ENCODE measurements at regions not wholly inside any gene's neighbourhood (a gene's known extent, or its start where the extent isn't known, plus 50 kb on each side); places are given as distances from the start of the nearest gene placed in this dataset.
"Not testable (repeated sequence)": the region's sequence is repeated elsewhere in the genome, so short reads cannot be mapped to it uniquely, and the experiment has no call there.

DNA sequence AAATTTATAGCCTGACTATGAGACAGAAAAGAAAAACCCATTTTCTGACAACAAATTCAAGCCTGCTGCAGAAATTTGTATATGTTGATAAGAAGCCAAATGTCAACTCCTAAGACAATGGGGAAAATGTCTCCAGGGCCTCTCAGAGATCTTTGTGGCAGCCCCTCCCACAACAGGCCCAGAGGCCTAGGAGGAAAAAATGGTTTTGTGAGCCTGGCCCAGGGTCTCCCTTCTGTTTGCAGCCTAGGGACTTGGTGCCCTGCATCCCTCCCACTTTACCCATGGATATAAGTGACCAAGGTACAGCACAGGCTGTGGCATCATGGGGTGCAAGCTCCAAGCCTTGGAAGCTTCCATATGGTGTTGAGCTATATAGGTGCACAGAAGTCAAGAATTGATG lies 740.2 kb downstream of the SEMA5A start:
- no peak for DNase-seq (ENCODE audit: low read depth)

DNA sequence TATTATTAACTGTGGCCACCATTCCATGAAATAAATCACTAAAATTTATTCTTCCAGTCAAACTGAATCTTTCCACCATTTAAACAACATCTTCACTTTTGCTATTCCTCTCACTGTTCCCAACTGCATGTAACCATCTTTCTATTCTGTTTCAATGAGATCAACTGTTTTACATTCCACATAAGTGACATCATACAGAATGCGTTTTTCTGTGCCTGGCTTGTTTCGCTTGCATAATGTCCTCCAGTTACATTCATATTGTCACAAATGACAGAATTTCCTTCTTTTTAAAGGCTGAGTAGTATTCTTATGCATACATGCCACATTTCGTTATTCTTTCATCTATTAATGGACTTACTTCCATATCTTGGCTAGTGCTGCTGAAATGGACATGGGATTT lies 738.2 kb downstream of the SEMA5A start:
- no peak for DNase-seq (ENCODE audit: low read depth)

DNA sequence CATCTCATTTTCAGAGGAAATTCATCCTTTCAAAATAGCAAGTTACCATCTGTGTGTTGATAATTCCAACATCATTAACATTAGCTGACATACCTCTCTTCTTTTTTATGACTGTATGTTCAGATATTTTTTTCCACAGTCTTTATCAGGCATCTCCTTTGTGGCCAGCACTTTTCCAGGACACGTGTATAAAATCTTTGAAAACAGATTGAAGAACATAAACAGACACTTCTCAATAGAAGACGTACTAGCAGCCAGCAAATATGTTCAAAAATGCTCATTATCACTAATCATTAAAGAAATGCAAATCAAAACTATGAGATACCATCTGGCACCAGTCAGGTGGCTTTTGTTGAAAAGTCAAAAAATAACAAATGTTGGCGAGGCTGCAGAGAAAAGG lies 734.3 kb downstream of the SEMA5A start:
- DNase-seq (ENCODE audit: low read depth) = no peak

DNA sequence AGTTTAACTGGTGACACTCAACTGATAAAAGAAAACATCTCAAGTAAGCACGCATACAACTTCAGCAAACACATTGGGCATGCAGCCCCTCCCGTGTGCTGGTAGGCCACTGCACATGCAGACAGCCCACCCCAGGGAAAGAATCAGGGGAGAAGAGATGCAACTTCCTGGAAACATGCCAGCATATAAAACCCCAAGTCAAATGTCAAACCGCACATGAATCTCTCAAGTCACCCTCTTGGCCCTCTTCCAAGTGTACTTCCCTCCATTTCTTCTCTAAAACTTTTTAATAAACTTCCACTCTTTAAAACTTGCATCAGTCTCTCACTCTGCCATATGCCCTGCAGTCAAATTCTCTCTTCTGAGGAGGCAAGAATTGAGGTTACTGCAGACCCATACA lies 732.7 kb downstream of the SEMA5A start:
- DNase-seq (ENCODE audit: low read depth) = no peak

DNA sequence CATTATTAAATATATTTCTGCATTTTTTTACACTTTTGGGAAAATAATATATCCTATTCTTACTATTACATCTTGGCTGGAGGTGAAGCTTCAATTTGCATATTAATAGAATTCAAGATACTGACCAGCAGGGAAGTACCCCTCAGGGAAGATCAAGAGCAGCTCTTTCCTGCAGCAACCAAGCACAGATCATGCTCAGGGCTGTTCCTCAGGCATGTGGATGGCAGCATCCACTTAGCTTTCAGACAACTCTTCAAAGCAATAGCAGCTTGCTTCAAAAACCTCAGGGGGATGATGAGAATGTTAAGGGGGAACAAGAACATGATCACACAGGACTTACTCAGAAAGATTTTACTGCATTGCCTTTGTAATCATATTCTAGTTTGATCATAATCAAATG lies 731.8 kb downstream of the SEMA5A start:
- DNase-seq (ENCODE audit: low read depth) = no peak

DNA sequence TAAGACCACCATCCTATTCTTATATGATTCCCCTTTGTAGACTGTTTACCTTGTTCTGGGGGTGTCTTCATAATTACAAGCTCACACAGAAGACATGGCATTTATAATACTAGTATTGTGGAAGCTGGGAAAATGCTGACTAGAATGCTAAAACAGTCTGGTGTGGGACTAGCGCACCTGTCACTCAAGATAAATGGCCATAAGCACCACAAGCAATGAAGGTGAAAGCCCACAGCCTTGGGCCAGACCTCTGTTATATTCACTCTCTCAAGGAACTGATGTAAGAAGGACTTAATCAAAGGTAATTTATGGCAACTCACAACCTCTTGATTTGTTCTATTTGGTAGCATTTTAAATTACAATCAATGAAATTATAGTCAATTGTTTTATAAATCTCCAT lies 721.5 kb downstream of the SEMA5A start:
- no peak for DNase-seq (ENCODE audit: low read depth)

DNA sequence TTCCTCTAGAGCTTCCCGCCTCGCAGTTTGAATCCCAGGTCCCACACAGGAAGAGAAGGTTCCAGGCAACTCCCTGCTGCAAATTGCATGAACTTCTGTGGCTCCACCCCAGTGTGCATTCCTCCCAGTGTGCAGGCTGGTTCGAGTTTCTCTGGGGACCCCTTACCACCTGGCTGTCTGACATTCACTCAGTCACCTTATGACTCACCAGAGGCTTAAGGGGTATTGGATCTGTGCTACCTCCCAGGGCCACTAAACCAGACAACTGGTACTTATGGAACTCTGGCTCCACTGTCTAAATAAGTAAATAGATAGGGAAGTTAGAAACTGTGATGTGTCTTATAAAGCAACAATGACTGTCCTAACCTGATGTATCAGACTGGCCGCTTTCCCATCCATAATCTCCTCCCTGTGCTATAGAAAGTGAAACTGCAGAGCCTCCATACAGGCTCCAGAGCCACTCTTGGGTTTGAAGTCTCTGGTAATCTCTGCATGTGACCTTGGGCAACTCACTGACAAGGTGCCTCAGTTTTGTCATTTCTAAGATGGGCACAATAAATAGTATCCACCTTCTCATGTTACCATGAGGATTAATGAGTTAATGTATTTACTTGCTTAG lies 720.6 kb downstream of the SEMA5A start:
- DNase-seq (ENCODE audit: low read depth) = no peak

DNA sequence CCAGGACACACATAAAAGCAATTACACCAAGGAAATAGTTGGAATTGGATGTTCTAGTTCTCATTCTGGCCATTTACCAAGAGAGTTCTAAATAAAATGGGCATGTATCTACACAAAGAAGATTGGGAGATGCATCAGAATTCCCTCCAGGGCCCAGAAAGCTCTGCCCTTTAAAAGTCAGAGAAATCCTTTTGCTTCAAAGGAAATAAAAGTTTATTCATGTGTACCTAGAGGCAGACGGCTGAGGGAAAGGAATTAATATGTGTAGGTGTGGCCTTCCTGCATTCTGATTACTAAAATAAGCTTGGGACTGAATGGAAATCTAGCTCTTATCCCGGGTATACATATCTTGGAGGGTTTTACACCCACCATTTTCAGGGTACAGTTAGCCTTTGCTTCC lies 719.4 kb downstream of the SEMA5A start:
- DNase-seq (ENCODE audit: low read depth) = no peak

DNA sequence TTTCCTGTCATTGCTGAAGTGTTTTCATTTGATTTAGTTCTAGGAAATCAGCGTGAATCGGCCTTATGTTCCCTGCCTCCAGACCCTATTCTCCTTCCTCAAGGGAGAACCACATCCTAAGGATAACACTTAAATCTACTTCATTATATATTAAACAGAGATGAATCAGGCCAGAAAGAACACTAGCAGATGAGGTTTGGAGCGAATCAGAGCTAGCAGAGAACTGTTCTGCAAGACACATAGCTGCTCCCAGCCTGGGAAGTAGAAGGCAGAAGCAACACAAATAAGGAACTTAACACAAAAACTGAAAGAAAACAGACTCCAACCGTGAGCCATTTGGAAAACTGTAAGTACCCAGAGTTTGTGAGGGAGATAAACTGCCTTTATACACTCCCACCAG lies 718.2 kb downstream of the SEMA5A start:
- DNase-seq (ENCODE audit: low read depth) = no peak

DNA sequence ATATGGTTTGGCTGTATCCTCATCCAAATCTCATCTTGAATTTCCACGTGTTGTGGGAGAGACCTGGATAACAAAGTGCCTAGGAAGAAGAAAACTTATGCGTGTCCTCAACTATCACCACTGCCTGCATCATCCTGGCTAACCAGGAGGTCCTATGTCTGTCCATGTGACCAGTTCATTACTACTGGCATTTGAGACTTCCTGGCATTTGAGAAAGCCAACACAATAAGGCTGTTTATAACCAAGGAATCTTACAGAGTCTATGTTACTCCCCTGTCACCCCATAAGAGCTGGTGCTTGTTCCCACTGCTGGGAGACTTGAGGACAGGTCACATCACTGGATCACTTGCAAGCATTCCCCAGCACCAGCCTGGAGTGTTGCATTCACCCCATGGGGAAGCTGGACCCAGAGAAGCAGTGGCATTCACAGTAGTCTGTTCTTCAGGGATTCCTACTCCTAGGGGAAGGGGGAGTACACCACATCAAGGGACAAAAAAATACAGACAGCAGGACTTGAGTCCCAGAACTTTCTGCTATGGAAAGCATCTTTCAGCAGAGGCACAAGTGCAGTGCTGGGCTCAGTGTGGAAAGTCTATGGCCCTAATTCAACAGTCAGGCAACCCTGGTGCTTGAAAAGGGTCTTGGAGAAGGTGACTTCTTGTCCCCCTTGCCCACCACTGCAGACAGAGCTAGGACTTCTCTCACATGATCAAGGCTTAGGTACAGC lies 717.1 kb downstream of the SEMA5A start:
- no peak for DNase-seq (ENCODE audit: low read depth)

DNA sequence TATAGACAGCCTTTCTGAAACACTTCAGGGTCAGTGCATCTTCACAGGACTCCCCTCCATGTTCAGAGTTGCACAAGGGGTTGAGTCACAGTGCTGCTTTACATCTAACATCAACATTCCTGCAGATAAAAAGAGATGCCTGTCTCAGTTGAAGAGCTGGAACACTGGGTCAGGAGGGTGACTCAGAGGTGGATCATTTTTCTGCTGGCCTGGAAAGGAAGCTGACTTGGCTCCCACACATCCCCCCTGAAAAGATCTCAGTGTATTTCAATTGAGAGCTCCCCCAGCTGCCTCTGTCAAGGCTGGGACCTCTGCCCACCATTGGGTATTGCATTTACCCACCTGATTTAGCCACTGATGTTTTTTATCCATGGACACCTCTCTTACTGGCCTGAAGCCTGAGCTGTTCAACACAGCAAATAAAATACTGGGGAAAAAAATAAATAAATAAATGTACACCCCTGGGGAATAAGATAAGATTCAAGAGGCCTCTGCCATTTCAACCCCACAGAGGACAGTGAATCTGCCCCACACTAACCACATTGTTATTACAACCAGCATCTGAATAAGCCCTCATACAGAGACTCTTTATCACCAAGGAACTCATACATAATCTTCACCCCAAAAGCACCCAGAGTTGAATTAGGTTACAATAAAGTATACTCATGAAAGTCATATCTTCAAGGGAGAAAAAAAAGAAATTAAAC lies 716.4 kb downstream of the SEMA5A start:
- DNase-seq (ENCODE audit: low read depth) = no peak

DNA sequence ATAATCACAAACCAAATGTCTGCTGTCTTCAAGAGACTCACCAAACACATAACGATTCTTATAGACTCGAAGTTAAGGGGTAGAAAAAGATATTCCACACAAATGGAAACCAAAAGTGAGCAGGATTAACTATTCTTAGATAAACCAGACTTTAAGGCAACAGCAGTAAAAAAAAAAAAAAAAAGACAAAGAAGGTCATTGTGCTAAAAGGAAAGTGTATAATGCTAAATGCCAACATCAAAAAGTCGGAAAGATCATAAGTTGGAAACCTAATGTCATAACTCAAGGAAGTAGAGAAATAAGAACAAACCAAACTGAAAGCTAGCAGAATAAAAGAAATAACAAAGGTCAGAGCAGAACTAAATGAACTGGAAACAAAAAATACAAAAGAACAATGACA lies 714.6 kb downstream of the SEMA5A start:
- DNase-seq (ENCODE audit: low read depth) = no peak

DNA sequence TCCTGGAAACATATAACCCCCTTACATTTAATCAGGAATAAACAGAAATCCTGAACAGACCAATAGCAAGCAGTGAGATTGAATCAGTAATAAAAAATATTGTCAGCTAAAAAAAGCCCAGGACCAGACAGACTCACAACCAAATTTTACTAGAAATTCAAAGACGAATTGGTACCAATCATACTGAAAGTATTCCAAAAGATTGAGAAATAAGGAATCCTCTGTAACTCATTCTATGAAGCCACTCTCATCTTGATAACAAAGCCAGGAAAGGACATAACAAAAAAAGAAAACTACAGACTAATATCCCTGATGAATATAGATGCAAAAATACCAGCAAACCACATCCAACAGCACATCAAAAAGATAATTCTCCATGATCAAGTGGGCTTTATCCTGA lies 714.0 kb downstream of the SEMA5A start:
- no peak for DNase-seq (ENCODE audit: low read depth)

DNA sequence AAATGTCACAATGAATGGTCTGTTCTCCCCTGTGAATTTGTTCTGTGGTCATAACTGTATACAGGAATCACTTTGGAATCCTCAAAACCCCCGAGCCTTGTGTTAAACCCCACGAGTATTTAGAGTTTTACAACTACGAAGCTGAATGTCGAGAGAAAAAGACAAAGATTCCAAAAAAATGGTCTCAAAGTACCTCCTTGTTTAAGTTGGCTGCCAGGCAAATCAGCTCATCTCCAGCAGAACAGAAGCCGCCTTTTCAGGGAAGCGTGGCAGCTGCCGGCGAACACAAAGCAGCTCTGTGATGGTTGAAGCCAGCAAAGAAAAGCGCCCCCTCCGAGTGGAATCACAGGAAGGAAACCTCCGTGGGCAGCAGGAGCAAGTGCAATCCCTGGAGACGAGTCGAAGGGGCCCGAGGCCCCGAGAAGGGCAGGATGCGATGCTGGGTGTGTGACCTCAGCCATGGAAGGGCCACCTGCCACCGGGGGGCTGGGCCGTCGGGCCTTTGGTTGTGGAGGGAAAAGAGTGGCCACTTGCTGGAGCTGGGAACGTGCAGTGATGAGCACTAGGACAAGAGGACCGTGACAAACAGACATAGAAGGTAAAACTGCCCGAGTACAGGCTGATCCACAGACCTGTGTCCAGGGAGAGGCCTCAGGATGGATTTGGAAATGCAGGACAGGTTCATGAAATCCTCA lies 706.4 kb downstream of the SEMA5A start:
- no peak for DNase-seq (ENCODE audit: low read depth)

DNA sequence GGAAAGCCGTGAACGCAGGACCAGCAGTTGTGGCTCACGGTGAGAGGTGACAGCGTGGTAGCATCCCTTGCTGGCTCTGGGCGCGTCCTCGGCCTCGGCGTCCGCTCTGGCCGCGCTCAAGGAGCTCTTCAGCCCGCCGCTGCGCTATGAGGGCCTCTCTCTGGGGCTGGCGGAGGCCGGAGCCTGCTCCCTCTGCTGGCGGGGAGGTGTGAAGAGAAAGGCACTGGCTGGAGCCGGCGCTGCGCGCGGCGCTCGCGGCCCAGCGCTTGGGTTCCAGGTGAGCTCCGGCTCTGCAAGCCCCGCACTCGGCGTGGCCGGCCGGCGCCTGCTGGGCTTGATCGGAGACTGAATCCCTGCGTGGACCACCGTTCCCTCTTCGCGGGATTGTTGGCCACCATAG lies 705.6 kb downstream of the SEMA5A start:
- DNase-seq (ENCODE audit: low read depth) = no peak

DNA sequence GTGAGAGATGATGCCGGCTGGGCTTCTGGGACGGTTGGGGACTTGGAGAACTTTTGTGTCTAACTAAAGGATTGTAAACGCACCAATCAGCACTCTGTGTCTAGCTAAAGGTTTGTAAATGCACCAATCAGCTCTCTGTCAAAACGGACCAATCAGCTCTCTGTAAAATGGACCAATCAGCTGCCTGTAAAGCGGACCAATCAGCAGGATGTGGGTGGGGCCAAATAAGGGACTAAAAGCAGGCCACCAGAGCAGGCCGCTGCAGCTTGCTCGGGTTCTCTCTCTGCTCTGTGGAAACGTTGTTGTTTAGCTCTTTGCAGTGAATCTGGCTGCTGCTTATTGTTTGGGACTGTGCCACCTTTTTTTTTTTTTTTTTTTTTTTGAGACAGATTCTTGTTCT lies 705.1 kb downstream of the SEMA5A start:
- not testable (repeated sequence) for DNase-seq (ENCODE audit: low read depth)

DNA sequence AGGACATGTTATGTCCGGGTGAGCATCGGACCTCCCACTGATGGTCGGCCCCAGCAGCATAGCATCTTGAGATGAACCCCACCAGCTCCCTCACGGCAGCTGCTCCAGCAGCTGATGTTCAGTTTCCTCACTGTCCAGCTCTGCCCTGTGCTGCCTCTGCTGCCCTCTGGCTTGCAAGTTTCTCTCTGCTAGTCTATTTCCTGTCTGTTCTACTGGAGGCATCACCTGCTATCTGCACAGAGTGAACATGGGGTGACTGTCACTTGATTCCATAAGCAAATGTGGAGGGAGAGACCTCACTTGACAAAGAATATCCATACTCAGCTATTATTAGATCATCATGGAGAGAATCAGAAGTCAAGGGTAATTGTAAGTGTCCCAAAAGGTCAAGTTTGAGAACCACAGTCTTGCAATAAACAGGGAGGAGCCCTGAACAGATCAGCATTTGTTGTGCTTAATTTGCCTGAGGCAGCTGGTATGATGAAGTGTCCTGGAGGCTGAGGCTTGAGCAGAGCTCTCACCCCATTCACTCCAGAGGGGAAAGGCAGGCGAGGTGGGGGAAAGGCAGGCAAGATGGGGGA lies 702.8 kb downstream of the SEMA5A start:
- no peak for DNase-seq (ENCODE audit: low read depth)

DNA sequence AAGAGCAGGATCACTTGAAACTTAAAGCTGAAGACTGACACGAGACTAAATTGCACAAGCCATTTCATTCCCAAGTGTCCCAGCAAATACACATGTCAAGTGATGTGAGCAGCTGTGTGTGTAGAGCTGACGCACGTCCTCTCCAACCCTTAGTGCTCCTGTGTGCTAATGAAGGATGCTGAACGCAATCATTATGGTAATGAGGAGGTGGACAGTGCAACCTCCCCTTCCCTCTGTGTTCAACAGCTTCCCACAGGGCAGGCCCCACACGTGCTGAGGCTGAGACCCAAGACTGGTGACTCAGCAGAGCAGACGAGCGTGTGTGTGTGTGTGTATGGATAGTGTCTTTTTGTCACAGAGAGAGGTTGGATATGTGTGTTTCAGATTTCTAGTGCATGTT lies 702.1 kb downstream of the SEMA5A start:
- no peak for DNase-seq (ENCODE audit: low read depth)

DNA sequence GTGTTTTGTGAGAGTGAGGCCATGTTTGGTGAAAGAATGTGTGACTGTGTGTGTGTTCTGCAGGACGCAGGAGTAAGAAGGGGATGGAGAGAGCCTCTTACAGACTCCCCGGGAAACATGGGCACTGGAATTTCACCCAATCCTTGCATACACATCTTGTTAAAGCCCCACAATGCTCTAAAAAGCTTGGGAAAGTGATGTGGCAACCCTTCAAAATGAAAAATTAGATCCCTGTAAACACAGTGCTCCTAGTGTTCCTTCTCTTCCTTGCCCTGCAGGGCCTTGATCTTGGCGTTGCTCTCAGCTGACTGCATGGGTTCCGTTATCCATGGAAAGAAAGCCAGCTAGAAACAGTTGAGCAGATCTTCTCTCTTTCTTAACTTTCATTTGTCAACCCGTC lies 701.7 kb downstream of the SEMA5A start:
- DNase-seq (ENCODE audit: low read depth) = no peak

DNA sequence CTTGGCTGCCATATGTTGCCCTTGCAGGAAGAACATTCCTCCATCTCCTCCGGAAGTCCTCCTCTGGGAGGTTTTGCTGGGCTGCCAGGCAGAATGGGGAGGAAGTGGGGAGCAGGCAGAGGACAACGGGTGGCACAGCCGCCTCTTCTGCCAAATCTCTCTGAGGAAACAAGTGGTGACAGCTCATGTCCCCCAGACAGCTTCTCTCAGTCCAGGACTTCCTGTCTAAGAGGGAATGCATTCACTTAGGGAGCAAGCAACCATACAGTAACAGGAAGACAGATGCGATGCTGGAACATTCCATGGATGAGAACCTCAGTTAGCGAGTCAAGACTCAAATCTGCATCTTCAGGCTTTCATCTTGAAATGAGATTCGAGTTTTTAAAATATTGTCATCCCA lies 701.0 kb downstream of the SEMA5A start:
- DNase-seq (ENCODE audit: low read depth) = no peak

DNA sequence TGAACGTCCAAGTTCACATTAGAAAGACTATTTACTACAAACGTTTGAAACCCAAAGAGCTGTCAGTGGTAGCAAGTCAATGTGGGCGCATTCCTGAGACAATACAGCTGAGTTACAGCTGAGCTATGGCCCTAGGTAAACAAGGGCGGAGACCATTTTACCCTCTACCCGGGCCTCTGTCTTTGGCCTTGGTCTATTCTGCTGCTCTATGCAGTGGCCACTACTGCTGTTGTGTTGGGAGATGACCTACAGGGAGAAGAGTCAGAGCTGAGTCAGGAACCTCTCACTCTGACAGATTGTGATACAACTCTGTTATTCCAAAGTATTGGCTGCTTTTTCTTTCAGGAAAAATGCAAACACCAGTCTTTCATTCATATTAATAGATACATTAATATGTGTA lies 700.6 kb downstream of the SEMA5A start:
- DNase-seq (ENCODE audit: low read depth) = no peak

DNA sequence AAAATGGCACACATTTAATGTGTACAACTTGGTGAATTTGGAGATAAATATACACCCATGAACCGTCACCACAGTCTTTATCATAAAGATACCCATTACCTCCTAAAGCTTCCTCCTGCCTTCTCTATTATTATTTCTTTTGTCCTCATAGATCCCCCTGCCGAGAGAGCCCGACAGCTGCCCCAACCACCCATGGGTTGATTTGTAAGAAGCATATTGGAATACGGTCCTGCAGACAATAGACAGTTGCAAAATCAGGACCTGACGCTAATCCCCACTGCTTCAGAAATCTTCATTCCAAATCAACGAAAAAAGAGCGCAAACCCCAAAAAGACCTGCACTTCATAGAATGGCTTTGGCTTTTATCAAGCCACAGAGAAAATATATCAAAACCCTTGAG lies 697.5 kb downstream of the SEMA5A start:
- no peak for DNase-seq (ENCODE audit: low read depth)

Measured in stimulated activated CD8-positive, alpha-beta memory T cell treated with anti-CD3 and anti-CD28 coated beads, Interleukin-15, amount 100 ng/mL, for 24 hours (primary cell).